ENCODE measurements at regions not wholly inside any gene's neighbourhood (a gene's known extent, or its start where the extent isn't known, plus 50 kb on each side); places are given as distances from the start of the nearest gene placed in this dataset.

DNA sequence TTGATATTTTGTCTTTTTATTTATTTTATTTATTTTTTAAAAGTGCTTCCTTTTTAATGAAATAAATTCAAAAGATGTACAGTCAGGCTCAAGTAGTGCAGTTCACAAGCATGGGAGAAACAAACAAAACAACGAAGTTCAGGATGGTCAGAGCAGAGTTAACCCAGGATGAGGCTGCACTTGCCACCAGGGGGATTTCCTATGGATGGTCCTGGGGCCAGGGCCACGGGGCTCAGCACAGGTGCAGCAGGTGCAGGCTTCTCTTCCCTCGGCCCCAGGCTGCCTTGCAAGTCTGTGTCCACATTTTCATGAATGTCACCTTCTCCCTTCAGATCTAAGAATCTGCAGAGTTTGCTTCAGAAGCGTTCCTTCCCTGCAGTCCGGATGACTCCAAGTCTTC is 76.5 kb downstream of the CDCA7 start:
- TF ChIP-seq OSR1 (CRISPR knock-in tag; IDR thresholded peaks at IDR 0.05), result no peak
- no peak for TF ChIP-seq CSDC2 (CRISPR knock-in tag; IDR thresholded peaks at IDR 0.05)

DNA sequence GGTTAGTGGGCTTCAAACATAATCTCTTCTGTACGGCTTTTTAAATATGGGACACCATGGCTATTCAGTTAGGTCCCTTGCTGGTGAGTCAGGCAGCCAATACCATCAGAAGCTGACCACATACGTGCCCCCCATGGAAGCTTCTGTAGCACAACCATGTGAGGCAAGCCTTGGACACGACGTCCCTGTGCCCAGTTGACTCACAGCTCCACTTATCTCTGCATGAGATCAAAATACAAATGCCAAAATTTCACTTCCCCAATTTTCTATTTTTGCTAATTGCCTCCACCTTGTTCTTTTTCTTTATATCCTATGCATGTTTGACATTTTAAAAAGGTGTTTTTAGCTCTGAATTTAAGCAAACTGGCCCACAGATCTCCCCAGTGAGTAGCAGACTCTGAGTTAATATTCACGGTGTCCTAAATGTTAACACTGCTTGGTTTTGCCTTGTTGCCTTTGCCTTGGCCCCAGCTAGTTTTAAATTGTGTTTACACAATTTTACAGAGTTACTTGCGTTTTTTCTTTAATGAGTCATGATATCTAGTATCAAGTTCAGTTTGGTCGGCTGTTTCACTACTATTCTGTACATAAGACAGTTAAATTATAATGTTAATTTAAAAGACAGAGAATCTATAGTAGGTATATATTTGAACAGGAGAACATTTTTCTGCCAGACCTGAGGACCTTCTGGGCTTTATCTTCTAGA is 77.5 kb downstream of the CDCA7 start:
- TF ChIP-seq, protein P1, sequence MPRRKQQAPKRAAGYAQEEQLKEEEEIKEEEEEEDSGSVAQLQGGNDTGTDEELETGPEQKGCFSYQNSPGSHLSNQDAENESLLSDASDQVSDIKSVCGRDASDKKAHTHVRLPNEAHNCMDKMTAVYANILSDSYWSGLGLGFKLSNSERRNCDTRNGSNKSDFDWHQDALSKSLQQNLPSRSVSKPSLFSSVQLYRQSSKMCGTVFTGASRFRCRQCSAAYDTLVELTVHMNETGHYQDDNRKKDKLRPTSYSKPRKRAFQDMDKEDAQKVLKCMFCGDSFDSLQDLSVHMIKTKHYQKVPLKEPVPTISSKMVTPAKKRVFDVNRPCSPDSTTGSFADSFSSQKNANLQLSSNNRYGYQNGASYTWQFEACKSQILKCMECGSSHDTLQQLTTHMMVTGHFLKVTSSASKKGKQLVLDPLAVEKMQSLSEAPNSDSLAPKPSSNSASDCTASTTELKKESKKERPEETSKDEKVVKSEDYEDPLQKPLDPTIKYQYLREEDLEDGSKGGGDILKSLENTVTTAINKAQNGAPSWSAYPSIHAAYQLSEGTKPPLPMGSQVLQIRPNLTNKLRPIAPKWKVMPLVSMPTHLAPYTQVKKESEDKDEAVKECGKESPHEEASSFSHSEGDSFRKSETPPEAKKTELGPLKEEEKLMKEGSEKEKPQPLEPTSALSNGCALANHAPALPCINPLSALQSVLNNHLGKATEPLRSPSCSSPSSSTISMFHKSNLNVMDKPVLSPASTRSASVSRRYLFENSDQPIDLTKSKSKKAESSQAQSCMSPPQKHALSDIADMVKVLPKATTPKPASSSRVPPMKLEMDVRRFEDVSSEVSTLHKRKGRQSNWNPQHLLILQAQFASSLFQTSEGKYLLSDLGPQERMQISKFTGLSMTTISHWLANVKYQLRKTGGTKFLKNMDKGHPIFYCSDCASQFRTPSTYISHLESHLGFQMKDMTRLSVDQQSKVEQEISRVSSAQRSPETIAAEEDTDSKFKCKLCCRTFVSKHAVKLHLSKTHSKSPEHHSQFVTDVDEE (CRISPR knock-in tag; IDR thresholded peaks at IDR 0.05), result no peak
- TF ChIP-seq, protein P2, sequence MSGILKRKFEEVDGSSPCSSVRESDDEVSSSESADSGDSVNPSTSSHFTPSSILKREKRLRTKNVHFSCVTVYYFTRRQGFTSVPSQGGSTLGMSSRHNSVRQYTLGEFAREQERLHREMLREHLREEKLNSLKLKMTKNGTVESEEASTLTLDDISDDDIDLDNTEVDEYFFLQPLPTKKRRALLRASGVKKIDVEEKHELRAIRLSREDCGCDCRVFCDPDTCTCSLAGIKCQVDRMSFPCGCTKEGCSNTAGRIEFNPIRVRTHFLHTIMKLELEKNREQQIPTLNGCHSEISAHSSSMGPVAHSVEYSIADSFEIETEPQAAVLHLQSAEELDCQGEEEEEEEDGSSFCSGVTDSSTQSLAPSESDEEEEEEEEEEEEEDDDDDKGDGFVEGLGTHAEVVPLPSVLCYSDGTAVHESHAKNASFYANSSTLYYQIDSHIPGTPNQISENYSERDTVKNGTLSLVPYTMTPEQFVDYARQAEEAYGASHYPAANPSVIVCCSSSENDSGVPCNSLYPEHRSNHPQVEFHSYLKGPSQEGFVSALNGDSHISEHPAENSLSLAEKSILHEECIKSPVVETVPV (CRISPR knock-in tag; IDR thresholded peaks at IDR 0.05), result no peak
- no peak for ATAC-seq

More for the DNA sequence above, 76.5 kb downstream of the CDCA7 start:
- ATAC-seq, result no peak

DNA sequence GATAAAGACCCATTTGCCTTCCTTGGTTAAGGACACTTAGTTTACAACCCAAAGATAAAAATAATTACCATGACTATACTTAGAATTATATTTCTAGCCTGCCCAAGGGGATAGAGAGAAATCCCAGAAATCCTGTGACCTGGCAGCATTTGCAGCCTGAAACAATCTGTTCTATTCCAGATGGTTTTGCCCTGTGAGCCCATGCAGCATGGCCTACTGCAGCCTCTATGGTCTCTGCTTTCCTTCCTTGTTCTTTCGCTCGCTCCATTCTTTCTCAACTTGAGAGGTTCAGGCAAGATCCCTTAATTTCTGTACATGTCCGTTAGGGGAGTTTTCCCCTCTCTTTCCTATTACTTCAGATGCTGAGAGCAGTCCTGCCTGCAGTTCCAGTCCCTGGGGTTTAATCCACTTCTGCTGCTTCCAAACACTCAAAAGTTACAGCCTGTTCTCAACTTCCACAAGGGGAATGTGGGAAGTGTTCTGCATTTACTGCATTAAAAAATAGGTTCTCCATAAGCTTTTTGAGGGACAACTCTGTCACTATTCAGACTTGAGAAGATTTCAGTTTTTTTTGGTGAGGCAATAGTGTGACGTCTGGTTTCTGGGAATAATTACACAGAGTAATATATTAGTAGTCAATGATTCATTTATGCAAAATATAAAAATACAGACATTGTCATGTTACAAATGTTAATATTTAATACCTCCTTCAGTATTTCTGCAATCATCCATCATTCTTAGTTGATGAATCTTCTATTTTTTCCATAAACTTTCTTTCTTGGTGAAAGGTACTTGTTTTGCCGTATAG is 80.3 kb downstream of the CDCA7 start:
- ATAC-seq, result no peak
- TF ChIP-seq, protein P1 (CRISPR knock-in tag; IDR thresholded peaks at IDR 0.05), result no peak
- TF ChIP-seq ZC3H10 (CRISPR knock-in tag; IDR thresholded peaks at IDR 0.05), result no peak
- TF ChIP-seq, protein P2 (CRISPR knock-in tag; IDR thresholded peaks at IDR 0.05), result no peak
- no peak for TF ChIP-seq CSDC2 (CRISPR knock-in tag; IDR thresholded peaks at IDR 0.05)
- no peak for TF ChIP-seq PPARA (CRISPR knock-in tag; IDR thresholded peaks at IDR 0.05; ENCODE audit: borderline replicate concordance)
- TF ChIP-seq SNAI2 (CRISPR knock-in tag; IDR thresholded peaks at IDR 0.05), result no peak
- no peak for TF ChIP-seq TCF4 (CRISPR knock-in tag; IDR thresholded peaks at IDR 0.05; ENCODE audit: borderline replicate concordance)
- TF ChIP-seq ESRRG (CRISPR knock-in tag; IDR thresholded peaks at IDR 0.05), result no peak
- TF ChIP-seq BACH2 (CRISPR knock-in tag; IDR thresholded peaks at IDR 0.05; ENCODE audit: borderline replicate concordance), result no peak
- TF ChIP-seq, protein P3, sequence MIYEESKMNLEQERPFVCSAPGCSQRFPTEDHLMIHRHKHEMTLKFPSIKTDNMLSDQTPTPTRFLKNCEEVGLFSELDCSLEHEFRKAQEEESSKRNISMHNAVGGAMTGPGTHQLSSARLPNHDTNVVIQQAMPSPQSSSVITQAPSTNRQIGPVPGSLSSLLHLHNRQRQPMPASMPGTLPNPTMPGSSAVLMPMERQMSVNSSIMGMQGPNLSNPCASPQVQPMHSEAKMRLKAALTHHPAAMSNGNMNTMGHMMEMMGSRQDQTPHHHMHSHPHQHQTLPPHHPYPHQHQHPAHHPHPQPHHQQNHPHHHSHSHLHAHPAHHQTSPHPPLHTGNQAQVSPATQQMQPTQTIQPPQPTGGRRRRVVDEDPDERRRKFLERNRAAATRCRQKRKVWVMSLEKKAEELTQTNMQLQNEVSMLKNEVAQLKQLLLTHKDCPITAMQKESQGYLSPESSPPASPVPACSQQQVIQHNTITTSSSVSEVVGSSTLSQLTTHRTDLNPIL (CRISPR knock-in tag; IDR thresholded peaks at IDR 0.05; ENCODE audit: low read depth), result no peak
- TF ChIP-seq, protein P4, sequence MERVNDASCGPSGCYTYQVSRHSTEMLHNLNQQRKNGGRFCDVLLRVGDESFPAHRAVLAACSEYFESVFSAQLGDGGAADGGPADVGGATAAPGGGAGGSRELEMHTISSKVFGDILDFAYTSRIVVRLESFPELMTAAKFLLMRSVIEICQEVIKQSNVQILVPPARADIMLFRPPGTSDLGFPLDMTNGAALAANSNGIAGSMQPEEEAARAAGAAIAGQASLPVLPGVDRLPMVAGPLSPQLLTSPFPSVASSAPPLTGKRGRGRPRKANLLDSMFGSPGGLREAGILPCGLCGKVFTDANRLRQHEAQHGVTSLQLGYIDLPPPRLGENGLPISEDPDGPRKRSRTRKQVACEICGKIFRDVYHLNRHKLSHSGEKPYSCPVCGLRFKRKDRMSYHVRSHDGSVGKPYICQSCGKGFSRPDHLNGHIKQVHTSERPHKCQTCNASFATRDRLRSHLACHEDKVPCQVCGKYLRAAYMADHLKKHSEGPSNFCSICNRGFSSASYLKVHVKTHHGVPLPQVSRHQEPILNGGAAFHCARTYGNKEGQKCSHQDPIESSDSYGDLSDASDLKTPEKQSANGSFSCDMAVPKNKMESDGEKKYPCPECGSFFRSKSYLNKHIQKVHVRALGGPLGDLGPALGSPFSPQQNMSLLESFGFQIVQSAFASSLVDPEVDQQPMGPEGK (CRISPR knock-in tag; IDR thresholded peaks at IDR 0.05; ENCODE audit: borderline replicate concordance), result no peak

Measured in SK-N-SH treated with all-trans-retinoic acid at 6 μM for 48 hours (cell line).